GM12873 (cell line): ENCODE measurements at regions not wholly inside any gene's neighbourhood (a gene's known extent, or its start where the extent isn't known, plus 50 kb on each side); places are given as distances from the start of the nearest gene placed in this dataset.

Source experiments
- CTCF ChIP-seq: IDR thresholded peaks from 2 replicates; pipeline ENCODE4 v1.5.1; 2012; ENCODE audit warnings: low read depth, mild to moderate bottlenecking, moderate library complexity, low read length, control low read depth; ENCODE audit not compliant: insufficient read depth; ENCODE audit errors: missing control alignments

GRCh38 chr10:118812393-118812740 lies 57.6 kb upstream of the CACUL1 start:
- TF ChIP-seq CTCF = no peak

- no peak for TF ChIP-seq CTCF
Observed at GRCh38 chr10:118816471-118817168, 61.9 kb upstream of the CACUL1 start.

- TF ChIP-seq CTCF = no peak
Observed at GRCh38 chr10:118817328-118818068, 62.7 kb upstream of the CACUL1 start.

GRCh38 chr10:118818621-118819221 lies 64.0 kb upstream of the CACUL1 start:
- no peak for TF ChIP-seq CTCF

- no peak for TF ChIP-seq CTCF
Observed at GRCh38 chr10:118820326-118821116, 65.8 kb upstream of the CACUL1 start.

GRCh38 chr10:118823256-118823907 lies 68.6 kb upstream of the CACUL1 start:
- no peak for TF ChIP-seq CTCF
